OCI-LY7 (cell line): ENCODE measurements at regions not wholly inside any gene's neighbourhood (a gene's known extent, or its start where the extent isn't known, plus 50 kb on each side); places are given as distances from the start of the nearest gene placed in this dataset.

Source experiments
- BruUV-seq: library from RNA; stranded (reverse); fragments of 400-500 nt; replicated peaks from 2 replicates; lab custom pipeline; 2021; lab: Mats Ljungman, UMichigan
- CTCF ChIA-PET: fragments of 300-600 bp; sonication (Branson Sonifier 250); formaldehyde crosslinking; loops from one replicate; lab custom pipeline; 2022; ENCODE audit warnings: antibody characterized with exemption; ENCODE audit not compliant: unreplicated experiment; lab: Charles Lee
- POLR2A ChIA-PET: fragments of 300-600 bp; sonication (Branson Sonifier 250); formaldehyde crosslinking; loops from one replicate; lab custom pipeline; 2022; ENCODE audit warnings: antibody characterized with exemption; lab: Charles Lee
- DNase-seq: peaks from one replicate; pipeline ENCODE4 v3.0.0-alpha.2; 2015; ENCODE audit warnings: low spot score
- H2AFZ ChIP-seq: fragments of 200-600 bp; sonication (generic), shearing (Covaris generic); 2 replicates; pipeline ENCODE4 v1.6.1; 2014; ENCODE audit warnings: mild to moderate bottlenecking, antibody characterized with exemption, low read length, moderate library complexity
- H3K27ac ChIP-seq: fragments of 200-600 bp; sonication (generic); 2 replicates; pipeline ENCODE4 v1.5.1; 2014; ENCODE audit warnings: mixed run types, low read depth, mild to moderate bottlenecking, moderate library complexity, low read length, inconsistent platforms; ENCODE audit not compliant: poor library complexity, severe bottlenecking
- H3K36me3 ChIP-seq: fragments of 200-600 bp; sonication (generic); 2 replicates; pipeline ENCODE4 v1.6.1; 2014; ENCODE audit warnings: mild to moderate bottlenecking, antibody characterized with exemption, low read length, moderate library complexity, mixed read lengths; ENCODE audit not compliant: insufficient read depth
- H3K4me1 ChIP-seq: fragments of 200-600 bp; sonication (generic); 2 replicates; pipeline ENCODE4 v1.5.1; 2014; ENCODE audit warnings: mild to moderate bottlenecking, low read length; ENCODE audit not compliant: insufficient read depth, poor library complexity, severe bottlenecking
- H3K4me2 ChIP-seq: fragments of 200-600 bp; sonication (generic); 2 replicates; pipeline ENCODE4 v1.6.1; 2014; ENCODE audit warnings: mild to moderate bottlenecking, low read length
- H3K4me3 ChIP-seq: fragments of 200-600 bp; sonication (generic); 2 replicates; pipeline ENCODE4 v1.5.1; 2014; ENCODE audit warnings: mild to moderate bottlenecking, low read depth, low read length; ENCODE audit not compliant: poor library complexity, severe bottlenecking
- H3K79me2 ChIP-seq: fragments of 200-600 bp; sonication (generic); 2 replicates; pipeline ENCODE4 v1.6.1; 2016; ENCODE audit warnings: low read depth, mild to moderate bottlenecking, low read length, moderate library complexity, mixed read lengths; ENCODE audit not compliant: insufficient read depth
- H3K9me2 ChIP-seq: fragments of 200-600 bp; sonication (generic); 2 replicates; pipeline ENCODE4 v1.6.1; 2016; ENCODE audit warnings: mild to moderate bottlenecking, low read length, mixed read lengths; ENCODE audit not compliant: insufficient read depth
- H3K9me3 ChIP-seq: fragments of 200-600 bp; sonication (generic); 2 replicates; pipeline ENCODE4 v1.6.1; 2014; ENCODE audit warnings: mild to moderate bottlenecking, mixed run types, low read length, mixed read lengths
- H4K20me1 ChIP-seq: fragments of 200-600 bp; sonication (generic); 2 replicates; pipeline ENCODE4 v1.6.1; 2014; ENCODE audit warnings: mild to moderate bottlenecking, antibody characterized with exemption, low read length, moderate library complexity, mixed read lengths; ENCODE audit not compliant: insufficient read depth
- CTCF ChIP-seq: fragments of 200-600 bp; sonication (generic); conservative IDR thresholded peaks from 2 replicates; pipeline ENCODE4 v1.5.1; 2014; ENCODE audit warnings: mild to moderate bottlenecking, antibody characterized with exemption, low read length, moderate library complexity, mixed read lengths
- EZH2phosphoT487 ChIP-seq: fragments of 200-600 bp; sonication (generic); IDR thresholded peaks from 2 replicates; pipeline ENCODE4 v1.6.1; 2018; ENCODE audit warnings: low read depth, borderline replicate concordance, mild to moderate bottlenecking, mixed run types, antibody characterized with exemption, low read length, moderate library complexity, mixed read lengths
- intact Hi-C: fragments of 100-400 bp; cut with micrococcal nuclease; formaldehyde crosslinking; loops from one replicate; pipeline ENCODE4 v1.10.0; 2022; ENCODE audit not compliant: unreplicated experiment

- no peak for DNase-seq
- Histone ChIP-seq H3K27ac (no peak overlapping the region), H3K36me3 (no peaks in the 10 kb centered on the region), H4K20me1 (no peaks in the 10 kb centered on the region), H2AFZ (no peak overlapping the region), H3K4me2 (no peak overlapping the region), H3K9me2 (no peaks in the 10 kb centered on the region), H3K4me3 (no peak overlapping the region), H3K9me3 (no peaks in the 10 kb centered on the region), H3K4me1 (no peaks in the 10 kb centered on the region), H3K79me2 (no peaks in the 10 kb centered on the region)
- intact Hi-C loops, result loop anchor here (5.0 kb wide), 1 partner anchor 34 kb away; no protein-coding TSS in a partner anchor
- TF ChIP-seq EZH2phosphoT487, result no peak
- no peak for TF ChIP-seq CTCF
- BruUV-seq, result no TSS peak
- POLR2A ChIA-PET, result interaction anchor here (0.6 kb wide), 1 partner anchor 165 kb away, joined by 3 read pairs; no protein-coding TSS in a partner anchor
- CTCF ChIA-PET, result interaction anchor here (0.6 kb wide), 1 partner anchor 137 kb away, joined by 3 read pairs; no protein-coding TSS in a partner anchor
These were observed 77.5 kb downstream of the DNTTIP2 start for GRCh38 chr1:93801471-93801870.

GRCh38 chr1:93800856-93801255, 78.2 kb downstream of the DNTTIP2 start:
- H3K27ac ChIP-seq, result no peak overlapping the region
- ChIA-PET POLR2A (no interaction called here), CTCF (interaction anchor here (0.6 kb wide), 1 partner anchor 138 kb away, joined by 3 read pairs; no protein-coding TSS in a partner anchor)
- no peak overlapping the region for H3K4me2 ChIP-seq
- H3K4me1 ChIP-seq, result no peaks in the 10 kb centered on the region
- intact Hi-C loops, result loop anchor here (5.0 kb wide), 1 partner anchor 34 kb away; no protein-coding TSS in a partner anchor
- BruUV-seq, result no TSS peak
- no peak overlapping the region for H2AFZ ChIP-seq
- no peak for TF ChIP-seq EZH2phosphoT487
- no peak for TF ChIP-seq CTCF
- no peaks in the 10 kb centered on the region for H3K9me2 ChIP-seq
- no peaks in the 10 kb centered on the region for H3K79me2 ChIP-seq
- H3K9me3 ChIP-seq, result no peaks in the 10 kb centered on the region
- no peak overlapping the region for H3K4me3 ChIP-seq
- DNase-seq, result no peak
- no peaks in the 10 kb centered on the region for H3K36me3 ChIP-seq
- H4K20me1 ChIP-seq, result no peaks in the 10 kb centered on the region

- Histone ChIP-seq H3K36me3 (no peaks in the 10 kb centered on the region), H3K4me1 (no peaks in the 10 kb centered on the region), H3K79me2 (no peaks in the 10 kb centered on the region), H3K9me2 (no peaks in the 10 kb centered on the region), H2AFZ (no peak overlapping the region), H4K20me1 (no peaks in the 10 kb centered on the region), H3K4me3 (no peak overlapping the region), H3K9me3 (no peaks in the 10 kb centered on the region), H3K27ac (no peak overlapping the region), H3K4me2 (no peak overlapping the region)
- intact Hi-C loops, result no loop called here
- TF ChIP-seq CTCF (no peak), EZH2phosphoT487 (no peak)
- DNase-seq, result no peak
- ChIA-PET CTCF (interaction anchor here (1.0 kb wide), 1 partner anchor 16 kb away, joined by 3 read pairs; no protein-coding TSS in a partner anchor), POLR2A (interaction anchor here (0.5 to 1.2 kb wide), 4 partner anchors 13 to 369 kb away, joined by 3 to 4 read pairs (median 4); no protein-coding TSS in a partner anchor)
- BruUV-seq, result no TSS peak
These were observed 80.7 kb downstream of the DNTTIP2 start for GRCh38 chr1:93798291-93798690.
